H1 (cell line): ENCODE measurements at regions not wholly inside any gene's neighbourhood (a gene's known extent, or its start where the extent isn't known, plus 50 kb on each side); places are given as distances from the start of the nearest gene placed in this dataset.

Source experiments
- CTCF ChIA-PET: fragments of 300-600 bp; sonication (Branson Sonifier 250); formaldehyde crosslinking; loops from one replicate; lab custom pipeline; 2021; ENCODE audit not compliant: partially characterized antibody; lab: Charles Lee
- POLR2A ChIA-PET: fragments of 300-600 bp; sonication (Branson Sonifier 250); formaldehyde crosslinking; loops from one replicate; lab custom pipeline; 2021; ENCODE audit warnings: inconsistent platforms; ENCODE audit not compliant: partially characterized antibody; lab: Charles Lee
- DNase-seq, 2 experiments: peaks; one replicate each; pipeline versions ENCODE4 v3.0.0 to v3.0.0-alpha.2; 2010 to 2022; ENCODE audit warnings: low spot score in 2 of 2, low read depth in 1 of 2, mixed read lengths in 1 of 2
- FAIRE-seq: peaks from 2 replicates; lab custom pipeline; 2011; peaks lifted over from hg19 to GRCh38; lab: Jason Lieb, UNC
- H2AFZ ChIP-seq: 2 replicates; pipeline ENCODE4 v1.8.1; 2012; ENCODE audit warnings: low read length, inconsistent platforms
- H2AK5ac ChIP-seq: 2 replicates; pipeline ENCODE4 v1.6.1; 2013; ENCODE audit warnings: low read depth, low read length
- H2BK120ac ChIP-seq: replicated peaks from 2 replicates; pipeline ENCODE3; 2013; ENCODE audit warnings: low read depth, low read length, inconsistent platforms
- H2BK12ac ChIP-seq: 2 replicates; pipeline ENCODE4 v1.6.1; 2013; ENCODE audit warnings: low read depth, low read length
- H2BK15ac ChIP-seq: 2 replicates; pipeline ENCODE4 v1.6.1; 2013; ENCODE audit warnings: low read length
- H2BK20ac ChIP-seq: 2 replicates; pipeline ENCODE4 v1.6.1; 2013; ENCODE audit warnings: low read length
- H2BK5ac ChIP-seq: 2 replicates; pipeline ENCODE4 v1.6.1; 2013; ENCODE audit warnings: low read depth, low read length
- H3K14ac ChIP-seq: 2 replicates; pipeline ENCODE4 v1.6.1; 2013; ENCODE audit warnings: inconsistent platforms; ENCODE audit not compliant: insufficient read length
- H3K18ac ChIP-seq: 2 replicates; pipeline ENCODE4 v1.6.1; 2013; ENCODE audit warnings: low read length; ENCODE audit errors: extremely low read depth
- H3K23ac ChIP-seq: 2 replicates; pipeline ENCODE4 v1.6.1; 2013; ENCODE audit warnings: inconsistent platforms; ENCODE audit not compliant: insufficient read length
- H3K23me2 ChIP-seq: 2 replicates; pipeline ENCODE4 v1.6.1; 2013; ENCODE audit warnings: low read depth, low read length
- H3K27ac ChIP-seq: 2 replicates; pipeline ENCODE4 v1.6.1; 2011; ENCODE audit warnings: low read depth, low read length, inconsistent platforms
- H3K27me3 ChIP-seq, 4 experiments: replicated peaks in 1 of 4; 1 replicate in 1 of 4; 2 replicates in 3 of 4; pipeline versions ENCODE4 v1.6.1 to v1.8.1; 2011 to 2013; ENCODE audit warnings: low read length in 3 of 4, mild to moderate bottlenecking in 3 of 4, inconsistent platforms in 2 of 4, mixed read lengths in 2 of 4, moderate library complexity in 1 of 4; ENCODE audit not compliant: control insufficient read depth in 3 of 4, insufficient read depth in 3 of 4; ENCODE audit errors: extremely low read depth in 1 of 4
- H3K36me3 ChIP-seq, 4 experiments: 2 replicates each; pipeline versions ENCODE4 v1.6.1 to v1.8.1; 2011 to 2013; ENCODE audit warnings: mild to moderate bottlenecking in 4 of 4, low read length in 3 of 4, moderate library complexity in 2 of 4, control low read depth in 1 of 4, inconsistent platforms in 1 of 4; ENCODE audit not compliant: insufficient read depth in 4 of 4, control insufficient read depth in 2 of 4
- H3K4ac ChIP-seq: replicated peaks from 2 replicates; pipeline ENCODE3; 2013; ENCODE audit warnings: low read length, low read depth, mixed read lengths, inconsistent platforms; ENCODE audit not compliant: insufficient read length
- H3K4me1 ChIP-seq, 4 experiments: replicated peaks in 1 of 4; 1 replicate in 1 of 4; 2 replicates in 3 of 4; pipeline versions ENCODE4 v1.6.1 to v1.8.1; 2011 to 2013; ENCODE audit warnings: low read length in 3 of 4, inconsistent platforms in 2 of 4, mixed read lengths in 1 of 4; ENCODE audit not compliant: insufficient read depth in 4 of 4, control insufficient read depth in 3 of 4
- H3K4me2 ChIP-seq, 2 experiments: 2 replicates each; pipeline versions ENCODE4 v1.6.1 to v1.8.1; 2011 to 2013; ENCODE audit warnings: low read depth in 2 of 2, low read length in 2 of 2, control low read depth in 1 of 2, inconsistent platforms in 1 of 2, mild to moderate bottlenecking in 1 of 2; ENCODE audit not compliant: insufficient read depth in 1 of 2
- H3K4me3 ChIP-seq, 4 experiments: fragments of 200-600, 300-600 bp in 1 of 4; sonication (generic), shearing (Covaris generic), sonication (Bioruptor Twin) in 1 of 4; 2 replicates each; pipeline versions ENCODE4 v1.5.1 to v1.8.1; 2011 to 2016; ENCODE audit warnings: low read length in 4 of 4, low read depth in 3 of 4, control low read depth in 2 of 4, inconsistent platforms in 2 of 4, mild to moderate bottlenecking in 2 of 4, mixed read lengths in 1 of 4, moderate library complexity in 1 of 4; ENCODE audit not compliant: insufficient read depth in 2 of 4; ENCODE audit errors: extremely low read depth in 1 of 4
- H3K56ac ChIP-seq: replicated peaks from 2 replicates; pipeline ENCODE3; 2013; ENCODE audit warnings: low read depth, mild to moderate bottlenecking, mixed read lengths, low read length, inconsistent platforms; ENCODE audit not compliant: insufficient read length
- H3K79me1 ChIP-seq: 2 replicates; pipeline ENCODE4 v1.6.1; 2013; ENCODE audit warnings: low read depth, low read length, control low read depth
- H3K79me2 ChIP-seq, 2 experiments: 2 replicates each; pipeline versions ENCODE4 v1.6.1 to v1.8.1; 2012 to 2013; ENCODE audit warnings: low read length in 2 of 2, mild to moderate bottlenecking in 2 of 2, inconsistent platforms in 1 of 2; ENCODE audit not compliant: insufficient read depth in 2 of 2, control insufficient read depth in 1 of 2
- H3K9ac ChIP-seq, 4 experiments: replicated peaks in 1 of 4; 1 replicate in 1 of 4; 2 replicates in 3 of 4; pipeline versions ENCODE4 v1.6.1 to v1.8.1; 2011 to 2013; ENCODE audit warnings: low read depth in 3 of 4, low read length in 3 of 4, control low read depth in 2 of 4, mild to moderate bottlenecking in 2 of 4, moderate library complexity in 2 of 4, inconsistent platforms in 1 of 4; ENCODE audit errors: extremely low read depth in 1 of 4
- H3K9me3 ChIP-seq, 2 experiments: 2 replicates each; pipeline versions ENCODE4 v1.6.1 to v1.8.1; 2012 to 2013; ENCODE audit warnings: mild to moderate bottlenecking in 2 of 2, moderate library complexity in 2 of 2, control low read depth in 1 of 2, inconsistent platforms in 1 of 2, low read depth in 1 of 2, low read length in 1 of 2, mixed read lengths in 1 of 2; ENCODE audit not compliant: insufficient read depth in 2 of 2
- H4K20me1 ChIP-seq, 2 experiments: replicated peaks in 1 of 2; 2 replicates each; pipeline versions ENCODE3 to v1.8.1; 2011 to 2013; ENCODE audit warnings: inconsistent platforms in 2 of 2, low read length in 2 of 2, mild to moderate bottlenecking in 1 of 2; ENCODE audit not compliant: insufficient read depth in 2 of 2, control insufficient read depth in 1 of 2
- H4K5ac ChIP-seq: 2 replicates; pipeline ENCODE4 v1.6.1; 2013; ENCODE audit warnings: low read length, low read depth, mixed read lengths, inconsistent platforms; ENCODE audit not compliant: insufficient read length
- H4K8ac ChIP-seq: 2 replicates; pipeline ENCODE4 v1.8.0; 2013; ENCODE audit warnings: mild to moderate bottlenecking, moderate library complexity, low read length, inconsistent platforms; ENCODE audit not compliant: insufficient read depth; ENCODE audit errors: extremely low read depth
- H4K91ac ChIP-seq: replicated peaks from 2 replicates; pipeline ENCODE3; 2013; ENCODE audit warnings: low read length, mixed read lengths, inconsistent platforms; ENCODE audit not compliant: insufficient read length
- CBX5 ChIP-seq: fragments of 300-800, 300-1000 bp; sonication (generic); IDR thresholded peaks from 2 replicates; pipeline ENCODE4 v1.7.1; 2016; ENCODE audit warnings: antibody characterized with exemption, low read length, low read depth
- CHD2 ChIP-seq: IDR thresholded peaks from 2 replicates; pipeline ENCODE4 v1.6.1; 2012; ENCODE audit warnings: low read length, improper control_type of control experiment
- CTBP2 ChIP-seq: IDR thresholded peaks from 2 replicates; pipeline ENCODE4 v1.7.0; 2011; ENCODE audit warnings: borderline replicate concordance, mild to moderate bottlenecking, moderate library complexity, mixed read lengths, low read length; ENCODE audit not compliant: insufficient read depth, insufficient read length
- JUND ChIP-seq: IDR thresholded peaks from 2 replicates; pipeline ENCODE4 v1.6.1; 2011; ENCODE audit warnings: mild to moderate bottlenecking, improper control_type of control experiment, low read length
- PHF8 ChIP-seq: fragments of 200-600 bp; sonication (generic); conservative IDR thresholded peaks from 2 replicates; pipeline ENCODE4 v1.7.1; 2012; ENCODE audit warnings: low read depth, mild to moderate bottlenecking, inconsistent platforms, low read length, moderate library complexity
- POLR2A ChIP-seq, 2 experiments: IDR thresholded peaks; 1 replicate in 1 of 2; 2 replicates in 1 of 2; pipeline ENCODE4 v1.6.1; 2011; ENCODE audit warnings: low read depth in 2 of 2, low read length in 2 of 2, mild to moderate bottlenecking in 2 of 2; ENCODE audit errors: control extremely low read depth in 1 of 2
- RBBP5 ChIP-seq: IDR thresholded peaks from 2 replicates; pipeline ENCODE4 v1.7.1; 2012; ENCODE audit warnings: low read depth, mild to moderate bottlenecking, inconsistent platforms, low read length, moderate library complexity, borderline replicate concordance
- SAP30 ChIP-seq: fragments of 300-600 bp; sonication (generic); IDR thresholded peaks from 2 replicates; pipeline ENCODE4 v1.7.1; 2012; ENCODE audit warnings: low read length, moderate library complexity, mild to moderate bottlenecking, inconsistent platforms; ENCODE audit not compliant: insufficient read depth, insufficient replicate concordance
- SIRT6 ChIP-seq: IDR thresholded peaks from one replicate; pipeline ENCODE4 v1.7.1; 2012; ENCODE audit warnings: low read length, inconsistent platforms
- SIX5 ChIP-seq: IDR thresholded peaks from 2 replicates; pipeline ENCODE4 v1.6.1; 2011; ENCODE audit warnings: mild to moderate bottlenecking, low read depth, low read length
- TEAD4 ChIP-seq: IDR thresholded peaks from 2 replicates; pipeline ENCODE4 v1.6.1; 2012; ENCODE audit warnings: low read depth, low read length, inconsistent platforms, mixed read lengths
- YY1 ChIP-seq: IDR thresholded peaks from 2 replicates; pipeline ENCODE4 v1.6.1; 2011; ENCODE audit warnings: low read depth, mild to moderate bottlenecking, low read length
- ZNF274 ChIP-seq: IDR thresholded peaks from 2 replicates; pipeline ENCODE4 v1.7.0; 2012; ENCODE audit warnings: low read length, borderline replicate concordance; ENCODE audit errors: extremely low read depth
- WGBS, 2 experiments: shearing (Covaris generic) in 1 of 2; methylation state at CpG; one replicate each; pipeline versions ENCODE4 v1.1.6 to v1.1.7; 2013 to 2015; ENCODE audit warnings: low lambda C conversion rate in 2 of 2, mixed read lengths in 2 of 2, inconsistent platforms in 1 of 2, low coverage in 1 of 2, missing lambda C conversion rate in 1 of 2; ENCODE audit not compliant: insufficient replicate concordance in 2 of 2, insufficient coverage in 1 of 2, insufficient read length in 1 of 2; ENCODE audit errors: extremely low coverage in 1 of 2, missing lambda C conversion rate in 1 of 2; 5-methylcytosine and 5-hydroxymethylcytosine counted together

- Histone ChIP-seq H3K4ac (peak overlapping the region; percentile 63), H3K79me2 (no peaks in the 10 kb centered on the region), H3K23me2 (peaks cover 5% of the 10 kb centered on the region; the same call in 1 of the 2 replicates), H2AK5ac (no peak overlapping the region; the same call in 1 of the 2 replicates), H3K27me3 (peaks cover 0 to 3% (median 1%) of the 10 kb centered on the region in 4 experiments; a peak in 2 of 7 replicates), H2BK20ac (peak overlapping the region; percentile 52; the same call in 1 of the 2 replicates), H3K9ac (no peak overlapping the region; a peak in 1 of 7 replicates), H4K20me1 (peaks cover 0 to 4% of the 10 kb centered on the region in 2 experiments), H3K9me3 (no peaks in the 10 kb centered on the region), H3K4me3 (no peak overlapping the region), H2AFZ (no peak overlapping the region), H4K5ac (no peak overlapping the region), H3K23ac (no peak overlapping the region), H2BK15ac (no peak overlapping the region), H3K56ac (no peak overlapping the region), H3K4me1 (peaks cover 7 to 22% (median 11%) of the 10 kb centered on the region in 4 experiments), H3K4me2 (peak overlapping the region in 1 of 2 experiments; percentile 6; a peak in 1 of 4 replicates), H3K79me1 (no peaks in the 10 kb centered on the region), H4K91ac (peak overlapping the region; percentile 58), H3K27ac (no peak overlapping the region), H2BK120ac (peak overlapping the region; percentile 50), H3K36me3 (no peaks in the 10 kb centered on the region), H3K18ac (no peak overlapping the region), H2BK5ac (peak overlapping the region; percentile 37; the same call in 1 of the 2 replicates), H4K8ac (peak overlapping the region; percentile 58; the same call in 1 of the 2 replicates), H3K14ac (peak overlapping the region; percentile 27), H2BK12ac (peak overlapping the region; percentile 77)
- DNase-seq (no peak), FAIRE-seq (no peak)
- POLR2A ChIA-PET = interaction anchor here (0.7 to 2.6 kb wide), 6 partner anchors 23 to 85 kb away, joined by 3 to 7 read pairs (median 3); partner anchors contain the start of gene RPL21
- WGBS, 2 experiments = 54% methylated on average over 6 of the region's 6 CpGs; no CpG with 5 or more reads in 1 of the 2 experiments
- CTCF ChIA-PET = interaction anchor here (0.7 to 9.7 kb wide), 6 partner anchors 13 to 58 kb away, joined by 3 to 95 read pairs (median 5); no protein-coding TSS in a partner anchor
- no peak for TF ChIP-seq JUND
- TF ChIP-seq ZNF274 = no peak
- no peak for TF ChIP-seq YY1
- no peak for TF ChIP-seq SIRT6
- no peak for TF ChIP-seq SAP30
- no peak for TF ChIP-seq TEAD4
- TF ChIP-seq RBBP5 = no peak
- TF ChIP-seq CHD2 = no peak
- no peak for TF ChIP-seq CBX5
- TF ChIP-seq PHF8 = no peak
- TF ChIP-seq CTBP2 = no peak
- no peak for TF ChIP-seq POLR2A (IDR thresholded peaks at IDR 0.05; ENCODE audit: control extremely low read depth in 1 of 2, low read depth in 2 of 2, low read length in 2 of 2)
- TF ChIP-seq SIX5 = no peak
Measured at GRCh38 chr13:27336014-27336673, 65.5 kb downstream of the RASL11A start.
